HCT116 (cell line): ENCODE measurements at regions not wholly inside any gene's neighbourhood (a gene's known extent, or its start where the extent isn't known, plus 50 kb on each side); places are given as distances from the start of the nearest gene placed in this dataset.

Experiments used
- ATAC-seq: fragments of 200-7000 bp; cut with Tn5 transposase; 2 replicates; pipeline ENCODE4 v1.9.1; 2020; ENCODE audit warnings: mild to moderate bottlenecking, moderate library complexity
- BruUV-seq: library from RNA; stranded (reverse); fragments of 400-500 nt; replicated peaks from 2 replicates; lab custom pipeline; 2021; lab: Mats Ljungman, UMichigan
- CTCF ChIA-PET: fragments of 300-600 bp; sonication (Branson Sonifier 250); formaldehyde crosslinking; loops from one replicate; lab custom pipeline; 2021; ENCODE audit warnings: antibody characterized with exemption; lab: Charles Lee
- POLR2A ChIA-PET: fragments of 300-600, 350-600 bp; sonication (Branson Sonifier 250); formaldehyde crosslinking; loops from one replicate; lab custom pipeline; 2021; ENCODE audit warnings: antibody characterized with exemption; lab: Charles Lee
- RAD21 ChIA-PET, 2 experiments: fragments of 300-600 bp; sonication (Branson Sonifier 250); formaldehyde crosslinking; loops; one replicate each; lab custom pipeline; 2023; ENCODE audit warnings: low total read pairs in 2 of 2; ENCODE audit not compliant: uncharacterized antibody in 2 of 2, unreplicated experiment in 2 of 2, low non-redundant PET in 1 of 2; lab: Charles Lee
- DNase-seq: peaks from one replicate; pipeline ENCODE4 v3.0.0-alpha.2; 2010; ENCODE audit warnings: low read depth, low spot score
- H2AFZ ChIP-seq: fragments of 200-600 bp; shearing (Covaris generic), sonication (generic); 2 replicates; pipeline ENCODE4 v1.6.1; 2017; ENCODE audit warnings: low read depth, mixed run types, mixed read lengths, antibody characterized with exemption, low read length; ENCODE audit not compliant: poor library complexity, severe bottlenecking
- H3K27ac ChIP-seq: 2 replicates; pipeline ENCODE4 v1.5.1; 2012; ENCODE audit warnings: low read depth, low read length
- H3K27me3 ChIP-seq: fragments of 200-600 bp; sonication (generic); 2 replicates; pipeline ENCODE4 v1.6.1; 2016; ENCODE audit warnings: mixed run types, low read length, mixed read lengths; ENCODE audit not compliant: insufficient read depth
- H3K36me3 ChIP-seq, 2 experiments: fragments of 200-500 bp in 1 of 2; fragments of 200-600 bp in 1 of 2; sonication (Bioruptor generic) in 1 of 2; sonication (generic) in 1 of 2; 2 replicates each; pipeline versions ENCODE4 v1.5.1 to v1.6.1; 2014 to 2016; ENCODE audit warnings: low read length in 2 of 2, inconsistent platforms in 1 of 2, mixed read lengths in 1 of 2, mixed run types in 1 of 2; ENCODE audit not compliant: insufficient read depth in 2 of 2, control insufficient read depth in 1 of 2
- H3K4me1 ChIP-seq, 2 experiments: fragments of 200-600 bp in 1 of 2; sonication (generic) in 1 of 2; 2 replicates each; pipeline versions ENCODE4 v1.5.1 to v1.6.1; 2012 to 2017; ENCODE audit warnings: low read length in 2 of 2, inconsistent platforms in 1 of 2, mild to moderate bottlenecking in 1 of 2, mixed read lengths in 1 of 2, mixed run types in 1 of 2, moderate library complexity in 1 of 2; ENCODE audit not compliant: insufficient read depth in 2 of 2, control insufficient read depth in 1 of 2
- H3K4me2 ChIP-seq: fragments of 200-600 bp; sonication (generic); 2 replicates; pipeline ENCODE4 v1.6.1; 2017; ENCODE audit warnings: mixed run types, low read length, mixed read lengths
- H3K4me3 ChIP-seq, 2 experiments: fragments of 200-600 bp in 1 of 2; sonication (generic) in 1 of 2; replicated peaks in 1 of 2; 2 replicates each; pipeline ENCODE4 v1.5.1; 2011 to 2016; ENCODE audit warnings: low read length in 2 of 2, control low read depth in 1 of 2, low read depth in 1 of 2, mild to moderate bottlenecking in 1 of 2, mixed read lengths in 1 of 2, mixed run types in 1 of 2
- H3K79me2 ChIP-seq: fragments of 200-600 bp; sonication (generic); 2 replicates; pipeline ENCODE4 v1.6.1; 2017; ENCODE audit warnings: mild to moderate bottlenecking, mixed run types, low read length, moderate library complexity, mixed read lengths; ENCODE audit not compliant: insufficient read depth
- H3K9ac ChIP-seq: fragments of 200-600 bp; sonication (generic); 2 replicates; pipeline ENCODE4 v1.6.1; 2016; ENCODE audit warnings: low read length, mixed read lengths
- H3K9me2 ChIP-seq: fragments of 200-600 bp; sonication (generic), shearing (Covaris generic); 2 replicates; pipeline ENCODE4 v1.6.1; 2017; ENCODE audit warnings: mixed run types, mild to moderate bottlenecking, moderate library complexity; ENCODE audit not compliant: insufficient read depth
- H3K9me3 ChIP-seq, 2 experiments: fragments of 200-500 bp in 1 of 2; fragments of 200-600 bp in 1 of 2; sonication (Bioruptor generic) in 1 of 2; sonication (generic) in 1 of 2; 2 replicates each; pipeline ENCODE4 v1.6.1; 2014 to 2017; ENCODE audit warnings: low read length in 2 of 2, mixed read lengths in 2 of 2, inconsistent platforms in 1 of 2, low read depth in 1 of 2, mild to moderate bottlenecking in 1 of 2, mixed run types in 1 of 2, moderate library complexity in 1 of 2; ENCODE audit not compliant: control insufficient read depth in 1 of 2, insufficient read depth in 1 of 2
- H4K20me1 ChIP-seq: fragments of 200-600 bp; sonication (generic), shearing (Covaris generic); 2 replicates; pipeline ENCODE4 v1.6.1; 2017; ENCODE audit warnings: mixed run types, mild to moderate bottlenecking, moderate library complexity; ENCODE audit not compliant: insufficient read depth
- CBX3 ChIP-seq: IDR thresholded peaks from 2 replicates; pipeline ENCODE4 v1.6.1; 2012; ENCODE audit warnings: low read depth
- EGR1 ChIP-seq: IDR thresholded peaks from 2 replicates; pipeline ENCODE4 v1.6.1; 2012; ENCODE audit warnings: low read depth
- ELF1 ChIP-seq: IDR thresholded peaks from 2 replicates; pipeline ENCODE4 v1.6.1; 2012; ENCODE audit warnings: low read depth, borderline replicate concordance
- EZH2phosphoT487 ChIP-seq: fragments of 200-600 bp; IDR thresholded peaks from 2 replicates; pipeline ENCODE4 v1.6.1; 2018; ENCODE audit warnings: antibody characterized with exemption, borderline replicate concordance
- FOSL1 ChIP-seq: IDR thresholded peaks from 2 replicates; pipeline ENCODE4 v1.6.1; 2012; ENCODE audit warnings: low read depth
- SIN3A ChIP-seq: IDR thresholded peaks from 2 replicates; pipeline ENCODE4 v1.6.1; 2012; ENCODE audit warnings: low read depth
- ZFX ChIP-seq: fragments of 450-650 bp; IDR thresholded peaks from 2 replicates; pipeline ENCODE4 v1.6.1; 2017
- ZNF274 ChIP-seq: fragments of 200-500 bp; sonication (Bioruptor generic); IDR thresholded peaks from 2 replicates; pipeline ENCODE4 v1.6.1; 2014; ENCODE audit warnings: mild to moderate bottlenecking, low read depth, low read length, inconsistent platforms
- intact Hi-C: fragments of 100-400 bp; cut with micrococcal nuclease; formaldehyde crosslinking; loops from 2 replicates; pipeline ENCODE4 v1.10.0; 2022
- TF ChIP-seq, protein P1 (sequence below): IDR thresholded peaks from 2 replicates; pipeline ENCODE4 v1.6.1; 2012
- TF ChIP-seq, protein P2 (sequence below), 3 experiments: fragments of 200-600 bp in 1 of 3; sonication (generic) in 1 of 3; IDR thresholded peaks in 2 of 3; conservative IDR thresholded peaks in 1 of 3; 2 replicates each; pipeline ENCODE4 v1.5.1; 2012 to 2017; ENCODE audit warnings: low read depth in 2 of 3, low read length in 2 of 3, antibody characterized with exemption in 1 of 3, borderline replicate concordance in 1 of 3, control low read depth in 1 of 3, mild to moderate bottlenecking in 1 of 3, mixed read lengths in 1 of 3, mixed run types in 1 of 3, moderate library complexity in 1 of 3; ENCODE audit not compliant: insufficient read depth in 1 of 3
- TF ChIP-seq, protein P3 (sequence below): IDR thresholded peaks from 2 replicates; pipeline ENCODE4 v1.6.1; 2012

DNA sequence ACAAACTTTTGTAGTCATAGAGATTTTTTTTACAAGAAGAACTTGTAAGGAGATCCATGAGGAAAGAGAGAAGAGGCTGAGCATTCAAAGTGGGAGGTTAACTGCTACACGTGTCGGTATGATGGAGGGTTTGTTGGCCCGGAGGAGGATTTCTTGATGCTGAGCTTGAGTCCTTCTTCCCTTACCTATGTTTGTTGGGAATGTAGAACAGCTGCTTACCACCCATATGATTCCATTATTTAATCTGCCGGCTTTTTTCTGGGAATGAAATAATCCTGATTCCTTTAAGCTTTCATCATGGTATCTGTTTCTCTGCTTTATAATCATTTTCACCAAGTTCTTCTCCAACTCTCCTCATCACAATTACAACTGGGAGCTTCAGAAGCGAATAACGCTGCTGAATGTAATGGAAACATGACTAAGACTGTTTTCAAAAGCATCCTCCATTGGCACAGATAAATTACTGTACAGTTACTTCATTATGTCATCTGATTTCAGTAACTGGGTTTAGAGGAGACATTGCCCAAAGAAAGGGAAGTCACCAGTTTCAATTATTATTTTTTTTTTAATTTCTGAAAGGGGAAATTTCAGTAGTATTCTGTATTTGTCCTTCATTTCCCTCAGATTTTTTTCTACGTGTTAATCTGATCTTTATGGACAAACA, 420.6 kb downstream of the SPRY1 start:
- Histone ChIP-seq H3K27ac (no peak overlapping the region), H3K9me3 (no peaks in the 10 kb centered on the region), H3K27me3 (no peaks in the 10 kb centered on the region), H3K9ac (no peak overlapping the region), H3K4me2 (no peak overlapping the region), H3K36me3 (no peaks in the 10 kb centered on the region), H2AFZ (no peak overlapping the region), H3K9me2 (no peaks in the 10 kb centered on the region), H4K20me1 (no peaks in the 10 kb centered on the region), H3K79me2 (no peaks in the 10 kb centered on the region), H3K4me1 (no peaks in the 10 kb centered on the region), H3K4me3 (no peak overlapping the region)
- POLR2A ChIA-PET: no interaction called here
- no peak for TF ChIP-seq EGR1
- TF ChIP-seq, protein P1, sequence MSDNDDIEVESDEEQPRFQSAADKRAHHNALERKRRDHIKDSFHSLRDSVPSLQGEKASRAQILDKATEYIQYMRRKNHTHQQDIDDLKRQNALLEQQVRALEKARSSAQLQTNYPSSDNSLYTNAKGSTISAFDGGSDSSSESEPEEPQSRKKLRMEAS: no peak
- CTCF ChIA-PET: no interaction called here
- DNase-seq: no peak
- no peak for ATAC-seq
- no TSS peak for BruUV-seq
- RAD21 ChIA-PET: no interaction called here
- intact Hi-C loops: no loop called here

DNA sequence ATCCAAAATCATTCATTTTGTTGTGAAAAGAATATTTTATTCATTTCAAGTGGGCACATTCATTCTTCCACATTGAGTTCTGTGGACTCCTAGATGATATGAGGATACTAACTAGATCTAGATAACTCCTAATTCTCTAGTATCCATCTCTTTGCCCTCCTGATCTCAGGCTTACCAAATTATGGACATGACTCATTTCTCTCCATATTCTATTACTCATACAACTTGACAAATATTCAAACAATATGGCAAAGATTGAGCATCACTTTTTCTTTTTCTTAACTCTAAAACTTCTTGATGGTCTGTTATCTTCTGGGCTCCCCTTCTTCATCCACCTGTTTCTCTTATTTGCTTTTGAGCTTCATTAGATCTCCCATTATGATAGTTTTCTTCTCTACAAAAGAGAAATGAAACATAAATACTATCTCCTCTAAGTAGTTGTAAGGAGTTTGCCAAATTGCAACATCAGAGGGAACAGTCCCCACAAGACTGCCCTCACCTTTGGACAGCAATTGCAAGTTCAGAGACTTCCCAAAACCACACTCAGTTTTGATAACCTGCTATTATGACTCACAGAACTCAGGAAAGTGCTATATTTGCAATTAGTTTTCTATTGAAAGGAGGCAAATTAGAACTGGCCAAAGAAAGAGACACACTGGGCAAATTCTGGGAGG, 422.9 kb downstream of the SPRY1 start:
- DNase-seq (no peak), ATAC-seq (no peak)
- Histone ChIP-seq H3K4me3 (no peak overlapping the region), H4K20me1 (no peaks in the 10 kb centered on the region), H3K27ac (no peak overlapping the region), H3K9ac (no peak overlapping the region), H3K4me2 (no peak overlapping the region), H3K27me3 (no peaks in the 10 kb centered on the region), H3K79me2 (no peaks in the 10 kb centered on the region), H3K9me2 (no peaks in the 10 kb centered on the region), H3K4me1 (no peaks in the 10 kb centered on the region), H3K9me3 (no peaks in the 10 kb centered on the region), H2AFZ (no peak overlapping the region), H3K36me3 (no peaks in the 10 kb centered on the region)
- BruUV-seq: no TSS peak
- POLR2A ChIA-PET: no interaction called here
- TF ChIP-seq EZH2phosphoT487 (no peak), ZFX (no peak), SIN3A (no peak), ZNF274 (no peak), ELF1 (no peak), CBX3 (no peak), FOSL1 (no peak)
- TF ChIP-seq, protein P2, sequence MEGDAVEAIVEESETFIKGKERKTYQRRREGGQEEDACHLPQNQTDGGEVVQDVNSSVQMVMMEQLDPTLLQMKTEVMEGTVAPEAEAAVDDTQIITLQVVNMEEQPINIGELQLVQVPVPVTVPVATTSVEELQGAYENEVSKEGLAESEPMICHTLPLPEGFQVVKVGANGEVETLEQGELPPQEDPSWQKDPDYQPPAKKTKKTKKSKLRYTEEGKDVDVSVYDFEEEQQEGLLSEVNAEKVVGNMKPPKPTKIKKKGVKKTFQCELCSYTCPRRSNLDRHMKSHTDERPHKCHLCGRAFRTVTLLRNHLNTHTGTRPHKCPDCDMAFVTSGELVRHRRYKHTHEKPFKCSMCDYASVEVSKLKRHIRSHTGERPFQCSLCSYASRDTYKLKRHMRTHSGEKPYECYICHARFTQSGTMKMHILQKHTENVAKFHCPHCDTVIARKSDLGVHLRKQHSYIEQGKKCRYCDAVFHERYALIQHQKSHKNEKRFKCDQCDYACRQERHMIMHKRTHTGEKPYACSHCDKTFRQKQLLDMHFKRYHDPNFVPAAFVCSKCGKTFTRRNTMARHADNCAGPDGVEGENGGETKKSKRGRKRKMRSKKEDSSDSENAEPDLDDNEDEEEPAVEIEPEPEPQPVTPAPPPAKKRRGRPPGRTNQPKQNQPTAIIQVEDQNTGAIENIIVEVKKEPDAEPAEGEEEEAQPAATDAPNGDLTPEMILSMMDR (IDR thresholded peaks at IDR 0.05 in 2 of 3, conservative IDR thresholded peaks at IDR 0.05 in 1 of 3; ENCODE audit: borderline replicate concordance in 1 of 3, insufficient read depth in 1 of 3, low read depth in 2 of 3, low read length in 2 of 3): no peak
- TF ChIP-seq, protein P1: no peak
- TF ChIP-seq, protein P3, sequence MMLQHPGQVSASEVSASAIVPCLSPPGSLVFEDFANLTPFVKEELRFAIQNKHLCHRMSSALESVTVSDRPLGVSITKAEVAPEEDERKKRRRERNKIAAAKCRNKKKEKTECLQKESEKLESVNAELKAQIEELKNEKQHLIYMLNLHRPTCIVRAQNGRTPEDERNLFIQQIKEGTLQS: no peak
- RAD21 ChIA-PET: no interaction called here
- intact Hi-C loops: no loop called here
- CTCF ChIA-PET: no interaction called here
